Heart right ventricle (tissue), 16 donors: ENCODE measurements at regions not wholly inside any gene's neighbourhood (a gene's known extent, or its start where the extent isn't known, plus 50 kb on each side); places are given as distances from the start of the nearest gene placed in this dataset.
A peak's percentile ranks its signal among the peaks of the same experiment; 100 is the strongest.

Experiments used
- ATAC-seq, 8 donors: fragments of 200-7000 bp; cut with Tn5 transposase; one replicate each; pipeline ENCODE4 v1.9.1; 2020; ENCODE audit warnings: mild to moderate bottlenecking in 8 of 8, moderate library complexity in 8 of 8, moderate number of reproducible peaks in 1 of 8
- DNase-seq, 2 donors: peaks; one replicate each; pipeline ENCODE4 v3.0.0-alpha.2; 2020
- H3K27ac ChIP-seq, 10 donors: fragments of 200-600 bp; sonication (generic) in 2 of 10; one replicate each; pipeline versions ENCODE4 v1.5.0 to v1.8.0; 2020 to 2022; ENCODE audit warnings: mild to moderate bottlenecking in 3 of 10
- H3K27me3 ChIP-seq, 7 donors: fragments of 200-600 bp; one replicate each; pipeline ENCODE4 v1.8.0; 2021 to 2022; ENCODE audit warnings: mild to moderate bottlenecking in 2 of 7
- H3K36me3 ChIP-seq, 9 donors: fragments of 200-600 bp; sonication (generic) in 1 of 9; one replicate each; pipeline versions ENCODE4 v1.5.0 to v1.8.0; 2020 to 2022; ENCODE audit warnings: mild to moderate bottlenecking in 2 of 9
- H3K4me1 ChIP-seq, 9 donors: fragments of 200-600 bp; sonication (generic) in 1 of 9; one replicate each; pipeline versions ENCODE4 v1.5.0 to v1.8.0; 2020 to 2022; ENCODE audit warnings: mild to moderate bottlenecking in 4 of 9
- H3K4me3 ChIP-seq, 10 donors: fragments of 200-600 bp; sonication (generic) in 2 of 10; one replicate each; pipeline versions ENCODE4 v1.5.0 to v1.8.0; 2020 to 2022; ENCODE audit warnings: mild to moderate bottlenecking in 7 of 10, moderate library complexity in 2 of 10
- H3K9me3 ChIP-seq, 11 donors: fragments of 200-600 bp in 10 of 11; sonication (generic) in 2 of 11; one replicate each; pipeline versions ENCODE4 v1.5.0 to v1.8.0; 2013 to 2022; ENCODE audit warnings: mild to moderate bottlenecking in 2 of 11, control low read depth in 1 of 11, moderate library complexity in 1 of 11
- WGBS, 2 donors: extraction: QIAGEN DNeasy Blood & Tissue Kit; methylation state at CpG; one replicate each; pipeline ENCODE4 v1.1.7; 2013; ENCODE audit warnings: inconsistent platforms in 1 of 2; 5-methylcytosine and 5-hydroxymethylcytosine counted together
- intact Hi-C, 10 donors: fragments of 100-400 bp; cut with DNase I; formaldehyde crosslinking; loops; one replicate each; pipeline versions ENCODE4 v1.11.1 to v1.14.2; 2022
- TF ChIP-seq, protein P1 (sequence below), 9 donors: fragments of 200-600 bp; sonication (generic) in 2 of 9; IDR thresholded peaks; one replicate each; pipeline versions ENCODE4 v1.5.0 to v1.8.0; 2021 to 2022; ENCODE audit warnings: antibody characterized with exemption in 9 of 9, mild to moderate bottlenecking in 5 of 9, moderate library complexity in 1 of 9
- donor health status: Arrhythmogenic right ventricular cardiomyopathy.
- donor health status: ischemic (EF 13 %, LVEDD 7.1; RV severe dilation, severe dysfunction).
- donor health status: healthy with polysubstance abuse.
- donor health status: DM: no; HTN: yes; CAD: no.
- donor health status: DM: no; HTN: no; CAD: no.
- donor health status: ischemic (EF 25% LVEDD 6.9; RV normal size, moderate dysfunction).
- donor health status: ischemic (EF 25% LVEDD 5.7; RV mildly dilated, moderate dysfunction).
- donor health status: healthy.
- donor health status: DM: yes; HTN: yes; CAD: no.
- donor health status: Ischemic cardiomyopathy.
- donor health status: ischemic (EF 35%, LVEDD 5.7; RV mildly dilated, moderate dysfunction).
- donor health status: nonischemic (EF 11% LVEDD 7.7; RV severe dilation, severe dysfunction).
- donor health status: DM: yes; HTN: yes; CAD: no.
- donor health status: PGD.
- donor health status: ischemic (EF 29% LVEDD 5.4; RV normal size, mild dysfunction).
- donor health status: nonischemic (EF 23%, LVEDD 6.1; RV moderate dilation, normal function).

DNA sequence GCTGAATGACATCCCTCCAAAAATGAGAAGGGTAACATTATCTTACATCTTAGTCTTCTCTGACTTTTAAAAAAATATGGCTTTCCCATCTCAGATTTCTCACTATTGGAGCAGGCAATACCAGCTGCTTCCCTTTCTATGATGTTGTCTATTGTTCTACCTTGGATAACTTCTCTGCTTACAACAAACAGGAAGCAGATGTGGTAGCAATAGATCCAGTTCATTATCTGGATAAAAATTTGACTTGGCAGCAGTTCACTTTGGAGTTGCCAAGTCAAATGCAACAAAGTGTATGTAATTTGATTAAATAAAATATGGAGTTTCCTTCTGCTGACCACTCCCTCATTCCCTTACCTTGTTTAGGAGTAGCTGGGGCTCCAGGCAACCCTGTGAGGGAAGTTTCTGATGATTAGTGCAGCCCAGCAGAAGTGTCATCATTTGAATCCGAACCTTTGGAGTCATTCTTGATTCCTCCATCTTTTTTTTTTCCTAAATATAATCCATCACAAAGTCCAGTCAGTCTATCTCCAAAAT lies 72.0 kb upstream of the GPRIN3 start:
- no peak for ATAC-seq
- Histone ChIP-seq H3K4me3 (no peak overlapping the region), H3K4me1 (no peaks in the 10 kb centered on the region), H3K27me3 (no peaks in the 10 kb centered on the region), H3K9me3 (peaks cover 0 to 17% (median 0%) of the 10 kb centered on the region in 11 donors), H3K36me3 (no peaks in the 10 kb centered on the region), H3K27ac (no peak overlapping the region)
- DNase-seq, result no peak
- intact Hi-C loops, result no loop called here
- TF ChIP-seq, protein P1, sequence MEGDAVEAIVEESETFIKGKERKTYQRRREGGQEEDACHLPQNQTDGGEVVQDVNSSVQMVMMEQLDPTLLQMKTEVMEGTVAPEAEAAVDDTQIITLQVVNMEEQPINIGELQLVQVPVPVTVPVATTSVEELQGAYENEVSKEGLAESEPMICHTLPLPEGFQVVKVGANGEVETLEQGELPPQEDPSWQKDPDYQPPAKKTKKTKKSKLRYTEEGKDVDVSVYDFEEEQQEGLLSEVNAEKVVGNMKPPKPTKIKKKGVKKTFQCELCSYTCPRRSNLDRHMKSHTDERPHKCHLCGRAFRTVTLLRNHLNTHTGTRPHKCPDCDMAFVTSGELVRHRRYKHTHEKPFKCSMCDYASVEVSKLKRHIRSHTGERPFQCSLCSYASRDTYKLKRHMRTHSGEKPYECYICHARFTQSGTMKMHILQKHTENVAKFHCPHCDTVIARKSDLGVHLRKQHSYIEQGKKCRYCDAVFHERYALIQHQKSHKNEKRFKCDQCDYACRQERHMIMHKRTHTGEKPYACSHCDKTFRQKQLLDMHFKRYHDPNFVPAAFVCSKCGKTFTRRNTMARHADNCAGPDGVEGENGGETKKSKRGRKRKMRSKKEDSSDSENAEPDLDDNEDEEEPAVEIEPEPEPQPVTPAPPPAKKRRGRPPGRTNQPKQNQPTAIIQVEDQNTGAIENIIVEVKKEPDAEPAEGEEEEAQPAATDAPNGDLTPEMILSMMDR (IDR thresholded peaks at IDR 0.05), result no peak
- WGBS, 2 donors, result 65 to 68% methylated on average over 1 of the region's 1 CpG

DNA sequence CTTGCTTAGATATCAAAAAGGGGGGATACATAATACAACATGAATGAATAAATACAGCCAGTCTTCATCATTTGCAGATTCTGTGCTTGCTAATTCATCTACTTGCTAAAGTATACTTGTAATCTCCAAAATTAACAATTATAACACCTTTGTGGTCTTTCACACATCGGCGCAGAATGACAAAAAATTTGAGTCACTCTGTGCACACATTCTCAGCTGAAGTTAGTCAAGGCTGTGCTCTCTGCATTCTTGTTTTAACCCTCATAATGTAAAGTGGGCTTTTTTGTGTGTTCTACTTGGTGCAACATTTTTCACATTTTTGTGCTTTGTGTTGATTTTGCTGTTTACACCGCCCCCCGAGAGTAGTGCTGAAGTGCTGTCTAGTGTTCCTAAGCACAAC lies 65.8 kb upstream of the GPRIN3 start:
- WGBS, 2 donors, result 90 to 91% methylated on average over 4 of the region's 4 CpGs
- Histone ChIP-seq H3K4me1 (peaks cover 0 to 13% (median 0%) of the 10 kb centered on the region in 9 donors), H3K36me3 (no peaks in the 10 kb centered on the region), H3K27me3 (no peaks in the 10 kb centered on the region), H3K9me3 (peaks cover 0 to 11% (median 0%) of the 10 kb centered on the region in 11 donors), H3K4me3 (no peak overlapping the region), H3K27ac (no peak overlapping the region)
- DNase-seq (no peak), ATAC-seq (no peak)
- intact Hi-C loops, result no loop called here
- TF ChIP-seq, protein P1 (IDR thresholded peaks at IDR 0.05), result no peak

DNA sequence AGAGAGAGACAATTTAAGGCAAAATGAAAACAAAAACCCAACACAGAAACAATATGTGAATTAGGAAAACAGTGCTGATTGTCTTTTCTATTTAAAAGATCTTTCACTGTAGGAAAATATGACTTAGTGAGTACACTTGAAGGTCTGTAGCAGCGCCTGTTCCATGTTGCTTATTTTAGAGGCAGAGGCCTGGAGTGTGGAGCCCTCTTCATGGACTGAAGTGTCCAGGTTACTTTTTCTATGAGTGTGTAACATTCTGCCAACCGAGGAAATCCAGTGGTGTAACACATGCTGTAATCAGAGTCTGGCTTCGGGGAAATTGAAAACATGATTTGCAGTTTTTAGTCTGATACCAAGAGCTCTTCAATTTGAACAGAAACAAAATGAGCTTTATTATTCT lies 64.0 kb upstream of the GPRIN3 start:
- Histone ChIP-seq H3K36me3 (no peaks in the 10 kb centered on the region), H3K9me3 (peaks cover 0 to 4% (median 0%) of the 10 kb centered on the region in 11 donors), H3K4me3 (no peak overlapping the region), H3K27me3 (no peaks in the 10 kb centered on the region), H3K27ac (no peak overlapping the region), H3K4me1 (peaks cover 0 to 15% (median 0%) of the 10 kb centered on the region in 9 donors)
- WGBS, 2 donors, result 36 to 48% methylated on average over 3 of the region's 3 CpGs
- TF ChIP-seq, protein P1 (IDR thresholded peaks at IDR 0.05), result no peak
- intact Hi-C loops, result no loop called here
- peak in 4 of 8 donors; percentile 55 to 70 (median 63) for ATAC-seq
- DNase-seq, result no peak

DNA sequence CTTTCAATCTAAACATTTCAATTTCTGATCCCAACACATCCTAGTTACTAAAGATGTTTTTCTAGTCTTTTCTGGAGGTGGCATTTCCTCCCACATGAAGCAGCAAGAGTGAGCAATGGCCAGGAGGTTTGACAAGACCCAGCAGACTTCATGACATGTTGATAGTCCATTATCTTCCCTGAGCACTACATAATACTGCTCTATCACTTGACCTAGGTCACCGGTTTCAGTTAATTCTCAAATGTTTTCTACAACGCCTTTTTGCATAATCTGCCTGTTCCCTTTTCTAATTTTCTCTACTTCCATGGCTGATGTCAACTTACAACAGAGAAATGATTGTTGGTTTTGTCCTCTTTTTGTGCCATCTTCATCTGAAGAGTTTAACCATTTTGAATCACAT lies 62.0 kb upstream of the GPRIN3 start:
- Histone ChIP-seq H3K27ac (no peak overlapping the region), H3K27me3 (no peaks in the 10 kb centered on the region), H3K36me3 (no peaks in the 10 kb centered on the region), H3K4me3 (no peak overlapping the region), H3K9me3 (peaks cover 0 to 10% (median 0%) of the 10 kb centered on the region in 11 donors), H3K4me1 (peaks cover 0 to 15% (median 0%) of the 10 kb centered on the region in 9 donors)
- DNase-seq, result no peak
- TF ChIP-seq, protein P1 (IDR thresholded peaks at IDR 0.05), result no peak
- ATAC-seq, result peak in 1 of 8 donors; percentile 47
- 24 to 33% methylated on average over 2 of the region's 2 CpGs for WGBS, 2 donors
- intact Hi-C loops, result no loop called here
